ENCODE measurements at regions not wholly inside any gene's neighbourhood (a gene's known extent, or its start where the extent isn't known, plus 50 kb on each side); places are given as distances from the start of the nearest gene placed in this dataset.

DNA sequence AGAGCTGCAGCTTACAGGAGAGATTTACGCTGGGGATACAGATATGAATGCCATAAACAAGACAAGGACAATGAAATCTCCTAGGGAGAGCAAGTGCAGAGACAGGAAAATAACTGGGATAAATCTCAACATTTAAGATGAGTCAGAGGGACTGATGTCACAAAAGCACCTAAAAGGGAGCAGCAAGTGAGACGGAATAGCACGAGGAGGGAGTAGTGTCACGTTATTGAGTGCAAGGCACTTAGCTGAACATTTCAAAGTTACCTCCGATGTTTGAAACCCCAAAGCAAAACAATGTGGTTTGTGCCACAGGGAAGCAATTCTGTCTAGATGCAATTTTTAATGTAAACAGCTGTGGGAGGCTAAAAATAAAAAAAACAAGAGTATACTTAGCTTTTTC is 1131.7 kb upstream of the EYS start:
- no peak for TF ChIP-seq TEAD4 (IDR thresholded peaks at IDR 0.05)
- TF ChIP-seq, protein P1, sequence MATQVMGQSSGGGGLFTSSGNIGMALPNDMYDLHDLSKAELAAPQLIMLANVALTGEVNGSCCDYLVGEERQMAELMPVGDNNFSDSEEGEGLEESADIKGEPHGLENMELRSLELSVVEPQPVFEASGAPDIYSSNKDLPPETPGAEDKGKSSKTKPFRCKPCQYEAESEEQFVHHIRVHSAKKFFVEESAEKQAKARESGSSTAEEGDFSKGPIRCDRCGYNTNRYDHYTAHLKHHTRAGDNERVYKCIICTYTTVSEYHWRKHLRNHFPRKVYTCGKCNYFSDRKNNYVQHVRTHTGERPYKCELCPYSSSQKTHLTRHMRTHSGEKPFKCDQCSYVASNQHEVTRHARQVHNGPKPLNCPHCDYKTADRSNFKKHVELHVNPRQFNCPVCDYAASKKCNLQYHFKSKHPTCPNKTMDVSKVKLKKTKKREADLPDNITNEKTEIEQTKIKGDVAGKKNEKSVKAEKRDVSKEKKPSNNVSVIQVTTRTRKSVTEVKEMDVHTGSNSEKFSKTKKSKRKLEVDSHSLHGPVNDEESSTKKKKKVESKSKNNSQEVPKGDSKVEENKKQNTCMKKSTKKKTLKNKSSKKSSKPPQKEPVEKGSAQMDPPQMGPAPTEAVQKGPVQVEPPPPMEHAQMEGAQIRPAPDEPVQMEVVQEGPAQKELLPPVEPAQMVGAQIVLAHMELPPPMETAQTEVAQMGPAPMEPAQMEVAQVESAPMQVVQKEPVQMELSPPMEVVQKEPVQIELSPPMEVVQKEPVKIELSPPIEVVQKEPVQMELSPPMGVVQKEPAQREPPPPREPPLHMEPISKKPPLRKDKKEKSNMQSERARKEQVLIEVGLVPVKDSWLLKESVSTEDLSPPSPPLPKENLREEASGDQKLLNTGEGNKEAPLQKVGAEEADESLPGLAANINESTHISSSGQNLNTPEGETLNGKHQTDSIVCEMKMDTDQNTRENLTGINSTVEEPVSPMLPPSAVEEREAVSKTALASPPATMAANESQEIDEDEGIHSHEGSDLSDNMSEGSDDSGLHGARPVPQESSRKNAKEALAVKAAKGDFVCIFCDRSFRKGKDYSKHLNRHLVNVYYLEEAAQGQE (IDR thresholded peaks at IDR 0.05; ENCODE audit: low read depth) = no peak
- no peak for TF ChIP-seq TAF1 (IDR thresholded peaks at IDR 0.05; ENCODE audit: low read depth)

DNA sequence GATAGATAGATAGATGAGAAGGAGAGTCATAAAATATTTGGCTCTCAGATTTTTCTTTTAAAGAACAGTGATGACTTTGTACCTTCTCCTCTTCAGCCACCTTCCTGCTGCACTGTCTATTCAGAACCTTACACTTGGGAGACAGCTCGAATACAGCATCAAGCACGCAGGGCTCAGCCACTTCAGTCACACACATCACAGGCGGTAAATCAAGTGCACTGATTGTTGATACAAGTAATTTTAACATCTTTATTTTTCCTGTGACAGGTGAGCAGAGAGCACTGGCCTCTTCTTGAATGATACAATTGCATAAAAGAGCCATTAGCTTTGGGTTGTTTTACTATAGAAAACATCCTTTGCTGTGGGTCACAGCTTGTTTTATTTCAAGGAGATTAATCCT is 1118.5 kb upstream of the EYS start:
- TF ChIP-seq, protein P1 (IDR thresholded peaks at IDR 0.05; ENCODE audit: low read depth) = no peak
- TF ChIP-seq TAF1 (IDR thresholded peaks at IDR 0.05; ENCODE audit: low read depth) (no peak), NFIC (IDR thresholded peaks at IDR 0.05) (no peak)

DNA sequence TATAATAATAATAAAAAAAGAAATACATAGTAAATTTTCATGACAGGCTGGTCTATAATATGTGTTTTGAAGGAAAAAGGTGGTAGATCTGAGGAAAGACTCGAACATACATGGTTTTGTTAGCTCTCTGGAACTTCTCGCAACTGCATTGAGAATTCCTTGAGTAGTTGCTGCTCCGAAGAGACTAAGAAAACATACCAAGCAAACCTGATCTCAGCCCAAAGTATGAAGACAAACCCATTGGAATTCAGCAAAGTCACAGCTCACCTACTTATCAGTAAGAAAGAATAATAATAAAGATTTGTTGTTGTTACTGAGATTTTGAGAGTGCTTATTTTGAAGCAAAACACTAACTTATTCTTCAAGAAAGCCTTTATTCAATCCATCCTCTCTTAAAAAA is 1107.1 kb upstream of the EYS start:
- TF ChIP-seq CEBPB (IDR thresholded peaks at IDR 0.05) = no peak
- no peak for TF ChIP-seq YY1 (IDR thresholded peaks at IDR 0.05; ENCODE audit: low read depth)
- TF ChIP-seq, protein P2, sequence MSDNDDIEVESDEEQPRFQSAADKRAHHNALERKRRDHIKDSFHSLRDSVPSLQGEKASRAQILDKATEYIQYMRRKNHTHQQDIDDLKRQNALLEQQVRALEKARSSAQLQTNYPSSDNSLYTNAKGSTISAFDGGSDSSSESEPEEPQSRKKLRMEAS (IDR thresholded peaks at IDR 0.05) = no peak
- TF ChIP-seq EGR1 (IDR thresholded peaks at IDR 0.05) = no peak
- no peak for TF ChIP-seq ZBTB7A (IDR thresholded peaks at IDR 0.05; ENCODE audit: low read depth)
- TF ChIP-seq EP300 (IDR thresholded peaks at IDR 0.05; ENCODE audit: borderline replicate concordance) = no peak
- TF ChIP-seq, protein P1 (IDR thresholded peaks at IDR 0.05; ENCODE audit: low read depth) = no peak
- no peak for TF ChIP-seq RAD21 (IDR thresholded peaks at IDR 0.05; ENCODE audit: low read depth)
- TF ChIP-seq NFIC (IDR thresholded peaks at IDR 0.05) = no peak
- TF ChIP-seq TCF12 (IDR thresholded peaks at IDR 0.05; ENCODE audit: low read depth) = no peak
- TF ChIP-seq FOXM1 (IDR thresholded peaks at IDR 0.05; ENCODE audit: borderline replicate concordance, low read depth) = no peak
- no peak for TF ChIP-seq CREB1 (IDR thresholded peaks at IDR 0.05; ENCODE audit: low read depth)
- TF ChIP-seq, protein P3, sequence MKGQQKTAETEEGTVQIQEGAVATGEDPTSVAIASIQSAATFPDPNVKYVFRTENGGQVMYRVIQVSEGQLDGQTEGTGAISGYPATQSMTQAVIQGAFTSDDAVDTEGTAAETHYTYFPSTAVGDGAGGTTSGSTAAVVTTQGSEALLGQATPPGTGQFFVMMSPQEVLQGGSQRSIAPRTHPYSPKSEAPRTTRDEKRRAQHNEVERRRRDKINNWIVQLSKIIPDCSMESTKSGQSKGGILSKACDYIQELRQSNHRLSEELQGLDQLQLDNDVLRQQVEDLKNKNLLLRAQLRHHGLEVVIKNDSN (IDR thresholded peaks at IDR 0.05) = no peak
- TF ChIP-seq TAF1 (IDR thresholded peaks at IDR 0.05; ENCODE audit: low read depth) = no peak
- TF ChIP-seq TEAD4 (IDR thresholded peaks at IDR 0.05) = no peak

DNA sequence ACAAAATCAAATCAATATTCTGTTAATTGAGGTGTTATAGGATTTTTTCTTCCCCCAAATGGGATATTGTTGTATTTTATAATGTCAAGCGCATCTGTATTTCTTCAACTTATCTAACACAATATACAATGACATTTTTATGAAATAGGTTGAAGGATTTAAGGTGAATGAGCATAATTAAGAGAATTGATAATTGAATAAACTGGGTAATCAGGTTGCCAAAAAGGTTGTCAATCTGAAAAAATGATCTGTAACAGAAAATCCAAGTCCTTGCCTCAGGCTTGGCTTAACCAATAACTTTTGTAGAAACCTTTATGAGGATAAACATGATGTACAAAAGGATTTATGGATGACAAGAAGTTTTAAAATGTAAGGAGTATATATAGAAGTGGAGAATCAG is 1101.7 kb upstream of the EYS start:
- TF ChIP-seq, protein P1 (IDR thresholded peaks at IDR 0.05; ENCODE audit: low read depth) = no peak
- TF ChIP-seq RAD21 (IDR thresholded peaks at IDR 0.05; ENCODE audit: low read depth) (no peak), CEBPB (IDR thresholded peaks at IDR 0.05) (no peak)

DNA sequence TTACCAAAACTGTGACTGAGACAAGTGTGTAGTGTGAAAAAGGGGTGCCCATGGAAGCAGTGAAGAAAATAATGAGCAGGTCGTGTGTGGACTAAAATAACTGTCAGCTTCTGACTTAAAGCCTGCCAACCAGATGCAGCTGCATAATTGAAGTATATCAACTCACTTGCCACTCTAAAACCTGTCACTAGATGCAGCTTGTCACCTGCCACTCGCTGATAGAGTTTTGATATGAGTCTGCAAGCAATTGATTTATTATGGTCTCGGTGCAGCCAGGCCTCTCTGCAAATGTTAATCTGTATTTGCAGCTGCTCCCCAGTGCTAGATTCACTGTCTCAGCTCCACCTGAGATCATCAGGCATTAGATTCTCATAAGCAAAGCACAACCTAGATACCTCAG is 1090.0 kb upstream of the EYS start:
- no peak for TF ChIP-seq CEBPB (IDR thresholded peaks at IDR 0.05)
- no peak for TF ChIP-seq TAF1 (IDR thresholded peaks at IDR 0.05; ENCODE audit: low read depth)
- no peak for TF ChIP-seq TEAD4 (IDR thresholded peaks at IDR 0.05)
- no peak for TF ChIP-seq RAD21 (IDR thresholded peaks at IDR 0.05; ENCODE audit: low read depth)
- TF ChIP-seq, protein P1 (IDR thresholded peaks at IDR 0.05; ENCODE audit: low read depth) = no peak
- TF ChIP-seq EGR1 (IDR thresholded peaks at IDR 0.05) = no peak
- TF ChIP-seq CREB1 (IDR thresholded peaks at IDR 0.05; ENCODE audit: low read depth) = no peak
- TF ChIP-seq, protein P3 (IDR thresholded peaks at IDR 0.05) = no peak
- TF ChIP-seq ZBTB7A (IDR thresholded peaks at IDR 0.05; ENCODE audit: low read depth) = no peak
- no peak for TF ChIP-seq FOXM1 (IDR thresholded peaks at IDR 0.05; ENCODE audit: borderline replicate concordance, low read depth)
- no peak for TF ChIP-seq TCF12 (IDR thresholded peaks at IDR 0.05; ENCODE audit: low read depth)
- no peak for TF ChIP-seq YY1 (IDR thresholded peaks at IDR 0.05; ENCODE audit: low read depth)
- TF ChIP-seq EP300 (IDR thresholded peaks at IDR 0.05; ENCODE audit: borderline replicate concordance) = no peak
- TF ChIP-seq NFIC (IDR thresholded peaks at IDR 0.05) = no peak
